Endothelial cell of umbilical vein (primary cell): ENCODE measurements at regions not wholly inside any gene's neighbourhood (a gene's known extent, or its start where the extent isn't known, plus 50 kb on each side); places are given as distances from the start of the nearest gene placed in this dataset.

ENCODE experiments used
- CTCF ChIP-seq, 2 donors: IDR thresholded peaks; 1 replicate in 1 of 2; 2 replicates in 1 of 2; pipeline ENCODE4 v1.5.1; 2011; ENCODE audit warnings: low read length in 2 of 2, mild to moderate bottlenecking in 2 of 2, moderate library complexity in 2 of 2, control low read depth in 1 of 2, inconsistent platforms in 1 of 2, low read depth in 1 of 2; ENCODE audit not compliant: insufficient read depth in 1 of 2; ENCODE audit errors: extremely low read depth in 1 of 2
- EZH2 ChIP-seq: IDR thresholded peaks from 2 replicates; pipeline ENCODE4 v1.6.1; 2012; ENCODE audit warnings: borderline replicate concordance, low read depth, mild to moderate bottlenecking, moderate library complexity, low read length, inconsistent platforms; ENCODE audit not compliant: severe bottlenecking
- GATA2 ChIP-seq: IDR thresholded peaks from 2 replicates; pipeline ENCODE4 v1.7.0; 2011; ENCODE audit warnings: low read depth, mild to moderate bottlenecking, moderate library complexity, mixed read lengths, low read length; ENCODE audit not compliant: insufficient read length, insufficient read depth
- JUN ChIP-seq: IDR thresholded peaks from 2 replicates; pipeline ENCODE4 v1.6.1; 2011; ENCODE audit warnings: borderline replicate concordance, low read depth; ENCODE audit not compliant: insufficient read length, insufficient read depth
- MAX ChIP-seq: IDR thresholded peaks from 2 replicates; pipeline ENCODE4 v1.6.1; 2011; ENCODE audit not compliant: insufficient read depth, insufficient read length
- MYC ChIP-seq: IDR thresholded peaks from one replicate; pipeline ENCODE4 v1.6.1; 2011; ENCODE audit warnings: mild to moderate bottlenecking, low read depth, low read length
- POLR2A ChIP-seq: IDR thresholded peaks from 2 replicates; pipeline ENCODE4 v1.6.1; 2012; ENCODE audit warnings: low read depth, mild to moderate bottlenecking, control low read depth, low read length

- TF ChIP-seq EZH2 (no peak), CTCF (IDR thresholded peaks at IDR 0.05; ENCODE audit: extremely low read depth in 1 of 2, insufficient read depth in 1 of 2, low read depth in 1 of 2, low read length in 2 of 2) (no peak), MYC (no peak), POLR2A (no peak), GATA2 (no peak), MAX (no peak), JUN (no peak)
Measured at GRCh38 chr18:14916851-14917250, 168.9 kb downstream of the ANKRD30B start.
